Heart right ventricle (tissue), 16 donors: ENCODE measurements at regions not wholly inside any gene's neighbourhood (a gene's known extent, or its start where the extent isn't known, plus 50 kb on each side); places are given as distances from the start of the nearest gene placed in this dataset.
"Not testable (repeated sequence)": the region's sequence is repeated elsewhere in the genome, so short reads cannot be mapped to it uniquely, and the experiment has no call there.

ENCODE experiments used
- ATAC-seq, 8 donors: fragments of 200-7000 bp; cut with Tn5 transposase; one replicate each; pipeline ENCODE4 v1.9.1; 2020; ENCODE audit warnings: mild to moderate bottlenecking in 8 of 8, moderate library complexity in 8 of 8, moderate number of reproducible peaks in 1 of 8
- DNase-seq, 2 donors: peaks; one replicate each; pipeline ENCODE4 v3.0.0-alpha.2; 2020
- H3K27ac ChIP-seq, 10 donors: fragments of 200-600 bp; sonication (generic) in 2 of 10; one replicate each; pipeline versions ENCODE4 v1.5.0 to v1.8.0; 2020 to 2022; ENCODE audit warnings: mild to moderate bottlenecking in 3 of 10
- H3K27me3 ChIP-seq, 7 donors: fragments of 200-600 bp; one replicate each; pipeline ENCODE4 v1.8.0; 2021 to 2022; ENCODE audit warnings: mild to moderate bottlenecking in 2 of 7
- H3K36me3 ChIP-seq, 9 donors: fragments of 200-600 bp; sonication (generic) in 1 of 9; one replicate each; pipeline versions ENCODE4 v1.5.0 to v1.8.0; 2020 to 2022; ENCODE audit warnings: mild to moderate bottlenecking in 2 of 9
- H3K4me1 ChIP-seq, 9 donors: fragments of 200-600 bp; sonication (generic) in 1 of 9; one replicate each; pipeline versions ENCODE4 v1.5.0 to v1.8.0; 2020 to 2022; ENCODE audit warnings: mild to moderate bottlenecking in 4 of 9
- H3K4me3 ChIP-seq, 10 donors: fragments of 200-600 bp; sonication (generic) in 2 of 10; one replicate each; pipeline versions ENCODE4 v1.5.0 to v1.8.0; 2020 to 2022; ENCODE audit warnings: mild to moderate bottlenecking in 7 of 10, moderate library complexity in 2 of 10
- H3K9me3 ChIP-seq, 11 donors: fragments of 200-600 bp in 10 of 11; sonication (generic) in 2 of 11; one replicate each; pipeline versions ENCODE4 v1.5.0 to v1.8.0; 2013 to 2022; ENCODE audit warnings: mild to moderate bottlenecking in 2 of 11, control low read depth in 1 of 11, moderate library complexity in 1 of 11
- WGBS, 2 donors: extraction: QIAGEN DNeasy Blood & Tissue Kit; methylation state at CpG; one replicate each; pipeline ENCODE4 v1.1.7; 2013; ENCODE audit warnings: inconsistent platforms in 1 of 2; 5-methylcytosine and 5-hydroxymethylcytosine counted together
- intact Hi-C, 10 donors: fragments of 100-400 bp; cut with DNase I; formaldehyde crosslinking; loops; one replicate each; pipeline versions ENCODE4 v1.11.1 to v1.14.2; 2022
- TF ChIP-seq, protein P1 (sequence below), 9 donors: fragments of 200-600 bp; sonication (generic) in 2 of 9; IDR thresholded peaks; one replicate each; pipeline versions ENCODE4 v1.5.0 to v1.8.0; 2021 to 2022; ENCODE audit warnings: antibody characterized with exemption in 9 of 9, mild to moderate bottlenecking in 5 of 9, moderate library complexity in 1 of 9
- donor health status: Arrhythmogenic right ventricular cardiomyopathy.
- donor health status: ischemic (EF 13 %, LVEDD 7.1; RV severe dilation, severe dysfunction).
- donor health status: healthy with polysubstance abuse.
- donor health status: DM: no; HTN: yes; CAD: no.
- donor health status: DM: no; HTN: no; CAD: no.
- donor health status: ischemic (EF 25% LVEDD 6.9; RV normal size, moderate dysfunction).
- donor health status: ischemic (EF 25% LVEDD 5.7; RV mildly dilated, moderate dysfunction).
- donor health status: healthy.
- donor health status: DM: yes; HTN: yes; CAD: no.
- donor health status: Ischemic cardiomyopathy.
- donor health status: ischemic (EF 35%, LVEDD 5.7; RV mildly dilated, moderate dysfunction).
- donor health status: nonischemic (EF 11% LVEDD 7.7; RV severe dilation, severe dysfunction).
- donor health status: DM: yes; HTN: yes; CAD: no.
- donor health status: PGD.
- donor health status: ischemic (EF 29% LVEDD 5.4; RV normal size, mild dysfunction).
- donor health status: nonischemic (EF 23%, LVEDD 6.1; RV moderate dilation, normal function).

- Histone ChIP-seq H3K4me1 (no peaks in the 10 kb centered on the region), H3K36me3 (no peaks in the 10 kb centered on the region), H3K9me3 (peaks cover 0 to 4% (median 0%) of the 10 kb centered on the region in 11 donors), H3K4me3 (no peak overlapping the region), H3K27me3 (no peaks in the 10 kb centered on the region), H3K27ac (no peak overlapping the region)
- intact Hi-C loops: no loop called here
- 73 to 79% methylated on average over 2 of the region's 2 CpGs for WGBS, 2 donors
- TF ChIP-seq, protein P1, sequence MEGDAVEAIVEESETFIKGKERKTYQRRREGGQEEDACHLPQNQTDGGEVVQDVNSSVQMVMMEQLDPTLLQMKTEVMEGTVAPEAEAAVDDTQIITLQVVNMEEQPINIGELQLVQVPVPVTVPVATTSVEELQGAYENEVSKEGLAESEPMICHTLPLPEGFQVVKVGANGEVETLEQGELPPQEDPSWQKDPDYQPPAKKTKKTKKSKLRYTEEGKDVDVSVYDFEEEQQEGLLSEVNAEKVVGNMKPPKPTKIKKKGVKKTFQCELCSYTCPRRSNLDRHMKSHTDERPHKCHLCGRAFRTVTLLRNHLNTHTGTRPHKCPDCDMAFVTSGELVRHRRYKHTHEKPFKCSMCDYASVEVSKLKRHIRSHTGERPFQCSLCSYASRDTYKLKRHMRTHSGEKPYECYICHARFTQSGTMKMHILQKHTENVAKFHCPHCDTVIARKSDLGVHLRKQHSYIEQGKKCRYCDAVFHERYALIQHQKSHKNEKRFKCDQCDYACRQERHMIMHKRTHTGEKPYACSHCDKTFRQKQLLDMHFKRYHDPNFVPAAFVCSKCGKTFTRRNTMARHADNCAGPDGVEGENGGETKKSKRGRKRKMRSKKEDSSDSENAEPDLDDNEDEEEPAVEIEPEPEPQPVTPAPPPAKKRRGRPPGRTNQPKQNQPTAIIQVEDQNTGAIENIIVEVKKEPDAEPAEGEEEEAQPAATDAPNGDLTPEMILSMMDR (IDR thresholded peaks at IDR 0.05): no peak
- no peak for ATAC-seq
- no peak for DNase-seq
These were observed 125.4 kb upstream of the PGR start for GRCh38 chr11:101255036-101255435.

DNA sequence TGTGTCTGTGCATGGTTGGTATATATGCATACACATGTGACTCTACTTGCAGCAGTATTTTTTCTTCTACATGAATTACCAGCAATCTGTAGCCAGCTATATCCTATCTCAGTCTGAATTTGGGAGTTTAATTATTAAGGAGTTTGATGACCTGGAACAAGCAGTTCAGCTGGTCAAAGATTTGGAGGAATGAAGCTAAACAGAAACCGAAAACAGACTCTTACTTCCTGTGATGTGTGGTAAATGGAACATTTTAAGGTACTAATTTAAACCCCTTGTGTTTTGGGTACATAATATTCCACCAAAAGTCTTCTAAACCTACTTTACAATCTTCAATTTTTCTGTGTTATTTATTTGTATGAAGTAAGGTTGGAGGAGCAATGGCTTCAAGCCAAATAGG, 124.4 kb upstream of the PGR start:
- peaks cover 0 to 4% (median 0%) of the 10 kb centered on the region in 11 donors for H3K9me3 ChIP-seq
- 65 to 70% methylated on average over 1 of the region's 1 CpG for WGBS, 2 donors
- intact Hi-C loops: no loop called here
- DNase-seq (no peak), ATAC-seq (no peak)
- H3K4me3 ChIP-seq: no peak overlapping the region
- no peak overlapping the region for H3K27ac ChIP-seq
- no peaks in the 10 kb centered on the region for H3K36me3 ChIP-seq
- TF ChIP-seq, protein P1 (IDR thresholded peaks at IDR 0.05): no peak
- no peaks in the 10 kb centered on the region for H3K4me1 ChIP-seq
- H3K27me3 ChIP-seq: no peaks in the 10 kb centered on the region

DNA sequence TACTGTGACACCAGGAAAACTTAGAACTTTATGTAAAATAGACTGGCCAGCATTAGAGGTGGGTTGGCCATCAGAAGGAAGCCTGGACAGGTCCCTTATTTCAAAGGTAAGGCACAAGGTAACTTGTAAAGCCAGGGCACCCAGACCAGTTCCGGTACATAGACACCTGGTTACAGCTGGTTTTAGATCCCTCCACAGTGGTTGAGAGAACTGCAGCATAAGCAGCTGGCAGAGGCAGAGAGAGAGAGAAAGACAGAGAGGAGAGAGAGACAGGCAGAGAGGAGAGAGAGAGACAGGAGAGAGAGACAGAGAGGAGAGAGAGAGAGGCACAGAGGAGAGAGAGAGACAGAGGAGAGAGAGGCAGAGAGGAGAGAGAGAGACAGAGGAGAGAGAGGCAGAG, 116.0 kb upstream of the PGR start:
- whole genome bisulfite sequencing, 2 donors: 91 to 93% methylated on average over 1 of the region's 1 CpG
- ATAC-seq, H3K27me3 ChIP-seq, H3K4me1 ChIP-seq, DNase-seq, H3K4me3 ChIP-seq, intact Hi-C loops, H3K9me3 ChIP-seq, H3K36me3 ChIP-seq, H3K27ac ChIP-seq: not testable (repeated sequence)

GRCh38 chr11:101245081-101245480, 115.5 kb upstream of the PGR start:
- 89 to 93% methylated on average over 8 of the region's 8 CpGs for WGBS, 2 donors
- ATAC-seq, H3K4me1 ChIP-seq, H3K9me3 ChIP-seq, H3K27me3 ChIP-seq, intact Hi-C loops, H3K4me3 ChIP-seq, H3K36me3 ChIP-seq, DNase-seq, H3K27ac ChIP-seq: not testable (repeated sequence)

GRCh38 chr11:101241160-101241795, 111.7 kb upstream of the PGR start:
- intact Hi-C loops: no loop called here
- ATAC-seq (no peak), DNase-seq (no peak)
- 90 to 92% methylated on average over 19 of the region's 19 CpGs for WGBS, 2 donors
- peaks cover 0 to 24% (median 0%) of the 10 kb centered on the region in 11 donors for H3K9me3 ChIP-seq
- no peaks in the 10 kb centered on the region for H3K27me3 ChIP-seq
- no peak overlapping the region for H3K27ac ChIP-seq
- no peaks in the 10 kb centered on the region for H3K4me1 ChIP-seq
- H3K36me3 ChIP-seq: no peaks in the 10 kb centered on the region
- TF ChIP-seq, protein P1 (IDR thresholded peaks at IDR 0.05): no peak
- no peak overlapping the region for H3K4me3 ChIP-seq

DNA sequence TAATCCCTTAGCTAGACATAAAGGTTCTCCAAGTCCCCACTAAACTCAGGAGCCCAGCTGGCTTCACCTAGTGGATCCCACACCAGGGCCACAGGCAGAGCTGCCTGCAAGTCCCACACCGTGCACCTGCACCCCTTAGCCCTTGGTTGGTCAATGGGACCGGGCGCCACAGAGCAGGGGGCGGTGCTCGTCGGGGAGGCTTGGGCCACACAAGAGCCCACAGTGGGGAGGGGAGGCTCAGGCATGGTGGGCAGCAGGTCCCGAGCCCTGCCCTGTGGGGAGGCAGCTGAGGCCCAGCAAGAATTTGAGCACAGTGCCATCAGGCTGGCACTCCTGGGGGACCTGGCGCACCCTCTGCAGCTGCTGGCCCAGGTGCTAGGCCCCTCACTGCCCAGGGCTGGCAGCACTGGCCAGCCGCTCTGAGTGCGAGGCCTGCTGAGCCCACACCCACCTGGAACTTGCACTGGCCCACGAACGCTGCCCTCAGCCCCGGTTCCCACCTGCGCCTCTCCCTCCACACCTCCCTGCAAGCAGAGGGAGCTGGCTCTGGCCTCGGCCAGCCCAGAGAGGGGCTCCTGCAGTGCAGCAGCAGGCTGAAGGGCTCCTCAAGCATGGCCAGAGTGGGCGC, 101.7 kb upstream of the PGR start:
- H3K27me3 ChIP-seq, H3K4me3 ChIP-seq, intact Hi-C loops, H3K36me3 ChIP-seq, ATAC-seq, H3K27ac ChIP-seq, DNase-seq, H3K4me1 ChIP-seq: not testable (repeated sequence)
- whole genome bisulfite sequencing, 2 donors: 89 to 93% methylated on average over 16 of the region's 16 CpGs
- peaks cover 0 to 24% (median 0%) of the 10 kb centered on the region in 11 donors for H3K9me3 ChIP-seq
